ENCODE measurements at regions not wholly inside any gene's neighbourhood (a gene's known extent, or its start where the extent isn't known, plus 50 kb on each side); places are given as distances from the start of the nearest gene placed in this dataset.
A peak's percentile ranks its signal among the peaks of the same experiment; 100 is the strongest.
"Not testable (repeated sequence)": the region's sequence is repeated elsewhere in the genome, so short reads cannot be mapped to it uniquely, and the experiment has no call there.

GRCh38 chr4:81314196-81314896 is 99.3 kb upstream of the PRKG2 start:
- H2AFZ ChIP-seq (ENCODE audit: low read length) = peak overlapping the region; percentile 10
- no peaks in the 10 kb centered on the region for H3K9me3 ChIP-seq (ENCODE audit: low read depth, low read length)
- no peak for DNase-seq (ENCODE audit: insufficient read length, low spot score, missing footprints)
- H3K4me1 ChIP-seq (ENCODE audit: insufficient read depth, low read length) = no peaks in the 10 kb centered on the region
- no peaks in the 10 kb centered on the region for H3K79me2 ChIP-seq (ENCODE audit: insufficient read depth, low read length)
- H3K36me3 ChIP-seq (ENCODE audit: insufficient read depth, low read length) = no peaks in the 10 kb centered on the region
- no peak overlapping the region for H3K27ac ChIP-seq (ENCODE audit: low read depth, low read length)
- H3K4me2 ChIP-seq (ENCODE audit: insufficient read depth, low read length) = peak overlapping the region; percentile 18
- H4K20me1 ChIP-seq (ENCODE audit: insufficient read depth, low read length) = no peaks in the 10 kb centered on the region
- TF ChIP-seq CTCF (IDR thresholded peaks at IDR 0.05; ENCODE audit: extremely low read depth, low read depth, low read length) = no peak
- H3K27me3 ChIP-seq (ENCODE audit: insufficient read depth, low read length) = no peaks in the 10 kb centered on the region
- no peak overlapping the region for H3K4me3 ChIP-seq (ENCODE audit: insufficient read depth, low read length)

GRCh38 chr4:81307991-81308390 is 93.0 kb upstream of the PRKG2 start:
- Histone ChIP-seq H3K27me3 (ENCODE audit: insufficient read depth, low read length) (no peaks in the 10 kb centered on the region), H3K36me3 (ENCODE audit: insufficient read depth, low read length) (no peaks in the 10 kb centered on the region), H3K27ac (ENCODE audit: low read depth, low read length) (no peak overlapping the region), H3K9me3 (ENCODE audit: low read depth, low read length) (no peaks in the 10 kb centered on the region), H2AFZ (ENCODE audit: low read length) (no peak overlapping the region), H3K4me3 (ENCODE audit: insufficient read depth, low read length) (no peak overlapping the region), H3K79me2 (ENCODE audit: insufficient read depth, low read length) (no peaks in the 10 kb centered on the region), H4K20me1 (ENCODE audit: insufficient read depth, low read length) (no peaks in the 10 kb centered on the region), H3K4me2 (ENCODE audit: insufficient read depth, low read length) (no peak overlapping the region), H3K4me1 (ENCODE audit: insufficient read depth, low read length) (no peaks in the 10 kb centered on the region)
- no peak for TF ChIP-seq CTCF (IDR thresholded peaks at IDR 0.05; ENCODE audit: extremely low read depth, low read depth, low read length)
- DNase-seq (ENCODE audit: insufficient read length, low spot score, missing footprints) = no peak

DNA sequence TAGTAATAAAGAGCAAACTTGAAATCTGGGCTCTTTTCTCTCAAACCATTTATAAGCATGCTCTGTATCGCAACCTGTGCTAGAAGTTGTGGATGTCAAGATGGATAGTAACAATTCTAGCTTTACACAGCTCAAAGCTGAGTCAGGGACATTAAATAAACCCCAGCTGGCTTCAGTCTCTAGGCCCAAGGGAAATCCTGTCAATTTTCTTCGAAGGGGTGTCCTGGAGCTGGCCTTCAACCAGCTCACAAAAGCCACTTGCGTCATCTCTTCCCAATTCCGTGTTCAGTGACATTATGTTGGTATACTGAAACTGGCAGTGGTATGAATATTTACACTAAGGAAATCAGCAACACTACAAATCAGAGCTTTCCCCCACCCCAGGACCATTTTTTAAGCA is 89.8 kb upstream of the PRKG2 start:
- no peaks in the 10 kb centered on the region for H3K79me2 ChIP-seq (ENCODE audit: insufficient read depth, low read length)
- no peak overlapping the region for H3K4me2 ChIP-seq (ENCODE audit: insufficient read depth, low read length)
- H3K4me3 ChIP-seq (ENCODE audit: insufficient read depth, low read length) = no peak overlapping the region
- no peaks in the 10 kb centered on the region for H3K9me3 ChIP-seq (ENCODE audit: low read depth, low read length)
- no peaks in the 10 kb centered on the region for H3K36me3 ChIP-seq (ENCODE audit: insufficient read depth, low read length)
- TF ChIP-seq CTCF (IDR thresholded peaks at IDR 0.05; ENCODE audit: extremely low read depth, low read depth, low read length) = no peak
- no peak for DNase-seq (ENCODE audit: insufficient read length, low spot score, missing footprints)
- no peak overlapping the region for H3K27ac ChIP-seq (ENCODE audit: low read depth, low read length)
- H2AFZ ChIP-seq (ENCODE audit: low read length) = no peak overlapping the region
- no peaks in the 10 kb centered on the region for H3K27me3 ChIP-seq (ENCODE audit: insufficient read depth, low read length)
- no peaks in the 10 kb centered on the region for H4K20me1 ChIP-seq (ENCODE audit: insufficient read depth, low read length)
- H3K4me1 ChIP-seq (ENCODE audit: insufficient read depth, low read length) = no peaks in the 10 kb centered on the region

- H3K27ac ChIP-seq (ENCODE audit: low read depth, low read length); H3K36me3 ChIP-seq (ENCODE audit: insufficient read depth, low read length); H3K4me1 ChIP-seq (ENCODE audit: insufficient read depth, low read length); H3K4me3 ChIP-seq (ENCODE audit: insufficient read depth, low read length); H2AFZ ChIP-seq (ENCODE audit: low read length); H3K27me3 ChIP-seq (ENCODE audit: insufficient read depth, low read length); H4K20me1 ChIP-seq (ENCODE audit: insufficient read depth, low read length); DNase-seq (ENCODE audit: insufficient read length, low spot score, missing footprints); H3K4me2 ChIP-seq (ENCODE audit: insufficient read depth, low read length); H3K79me2 ChIP-seq (ENCODE audit: insufficient read depth, low read length); H3K9me3 ChIP-seq (ENCODE audit: low read depth, low read length): not testable (repeated sequence)
Observed at GRCh38 chr4:81300352-81300751, 85.3 kb upstream of the PRKG2 start.
